Spleen (tissue), 7 donors: ENCODE measurements at regions not wholly inside any gene's neighbourhood (a gene's known extent, or its start where the extent isn't known, plus 50 kb on each side); places are given as distances from the start of the nearest gene placed in this dataset.

ENCODE experiments used
- POLR2A ChIP-seq, 3 donors: fragments of 450-650 bp; IDR thresholded peaks; one replicate each; pipeline ENCODE4 v1.5.1; 2017; ENCODE audit warnings: antibody characterized with exemption in 3 of 3, mild to moderate bottlenecking in 1 of 3
- POLR2AphosphoS5 ChIP-seq, 3 donors: sonication (generic); formaldehyde crosslinking; IDR thresholded peaks; one replicate each; pipeline ENCODE4 v1.5.1; 2017; ENCODE audit warnings: antibody characterized with exemption in 3 of 3
- TF ChIP-seq, protein P1 (sequence below), 11 experiments: fragments of 200-600 bp in 7 of 11; fragments of 450-650 bp in 4 of 11; sonication (generic) in 4 of 11; IDR thresholded peaks in 8 of 11; conservative IDR thresholded peaks in 3 of 11; 1 replicate in 7 of 11; 2 replicates in 4 of 11; pipeline versions ENCODE4 v1.4.0 to v1.8.0; 2016 to 2021; ENCODE audit warnings: antibody characterized with exemption in 11 of 11, inconsistent platforms in 4 of 11, mild to moderate bottlenecking in 1 of 11
- donor health status: DM: no; HTN: no; CAD: no; lungs with moderate emphysema.
- donor health status: DM: no; HTN: no; CAD: no.
- donor health status: DM: no; HTN: no; CAD: no.

DNA sequence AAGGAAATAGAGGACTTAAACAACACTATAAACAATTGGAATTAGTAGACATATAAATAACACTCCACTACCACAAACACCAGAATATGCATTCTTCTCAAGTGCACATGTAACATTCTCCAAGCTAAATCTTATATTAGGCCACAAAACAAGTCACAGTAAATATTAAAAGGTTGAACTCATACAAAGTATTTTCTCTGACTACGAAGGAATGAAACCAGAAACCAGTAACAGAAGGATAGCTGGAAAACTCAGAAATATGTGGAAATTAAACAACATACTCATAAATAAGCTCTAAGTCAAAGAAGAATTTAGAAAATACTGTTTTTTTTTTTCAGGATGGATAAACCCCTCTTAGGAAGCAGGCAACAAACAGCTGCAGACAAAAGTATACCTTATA, 77.4 kb upstream of the IGFBP3 start:
- TF ChIP-seq POLR2AphosphoS5 (IDR thresholded peaks at IDR 0.05) (no peak), POLR2A (IDR thresholded peaks at IDR 0.05) (no peak)
- TF ChIP-seq, protein P1, sequence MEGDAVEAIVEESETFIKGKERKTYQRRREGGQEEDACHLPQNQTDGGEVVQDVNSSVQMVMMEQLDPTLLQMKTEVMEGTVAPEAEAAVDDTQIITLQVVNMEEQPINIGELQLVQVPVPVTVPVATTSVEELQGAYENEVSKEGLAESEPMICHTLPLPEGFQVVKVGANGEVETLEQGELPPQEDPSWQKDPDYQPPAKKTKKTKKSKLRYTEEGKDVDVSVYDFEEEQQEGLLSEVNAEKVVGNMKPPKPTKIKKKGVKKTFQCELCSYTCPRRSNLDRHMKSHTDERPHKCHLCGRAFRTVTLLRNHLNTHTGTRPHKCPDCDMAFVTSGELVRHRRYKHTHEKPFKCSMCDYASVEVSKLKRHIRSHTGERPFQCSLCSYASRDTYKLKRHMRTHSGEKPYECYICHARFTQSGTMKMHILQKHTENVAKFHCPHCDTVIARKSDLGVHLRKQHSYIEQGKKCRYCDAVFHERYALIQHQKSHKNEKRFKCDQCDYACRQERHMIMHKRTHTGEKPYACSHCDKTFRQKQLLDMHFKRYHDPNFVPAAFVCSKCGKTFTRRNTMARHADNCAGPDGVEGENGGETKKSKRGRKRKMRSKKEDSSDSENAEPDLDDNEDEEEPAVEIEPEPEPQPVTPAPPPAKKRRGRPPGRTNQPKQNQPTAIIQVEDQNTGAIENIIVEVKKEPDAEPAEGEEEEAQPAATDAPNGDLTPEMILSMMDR (IDR thresholded peaks at IDR 0.05 in 8 of 11, conservative IDR thresholded peaks at IDR 0.05 in 3 of 11), result no peak
